H1 (cell line): ENCODE measurements at regions not wholly inside any gene's neighbourhood (a gene's known extent, or its start where the extent isn't known, plus 50 kb on each side); places are given as distances from the start of the nearest gene placed in this dataset.

Experiments
- E2F6 ChIP-seq: IDR thresholded peaks from 2 replicates; pipeline ENCODE4 v1.6.1; 2012; ENCODE audit warnings: inconsistent platforms
- GABPA ChIP-seq: IDR thresholded peaks from 2 replicates; pipeline ENCODE4 v1.6.1; 2011; ENCODE audit warnings: mild to moderate bottlenecking, low read length, moderate library complexity, borderline replicate concordance; ENCODE audit not compliant: insufficient read depth
- NANOG ChIP-seq: IDR thresholded peaks from 2 replicates; pipeline ENCODE4 v1.6.1; 2011; ENCODE audit warnings: low read length, low read depth, mild to moderate bottlenecking, inconsistent platforms; ENCODE audit not compliant: insufficient read depth, poor library complexity, severe bottlenecking

GRCh38 chr10:2556883-2557282 is 510.5 kb upstream of the PFKP start (continued):
- TF ChIP-seq GABPA (no peak), E2F6 (no peak), NANOG (no peak)
